IMR-90 (cell line): ENCODE measurements at regions not wholly inside any gene's neighbourhood (a gene's known extent, or its start where the extent isn't known, plus 50 kb on each side); places are given as distances from the start of the nearest gene placed in this dataset.

Source experiments
- ATAC-seq: fragments of 200-7000 bp; cut with Tn5 transposase; 2 replicates; pipeline ENCODE4 v1.9.1; 2020; ENCODE audit warnings: low read depth, mild to moderate bottlenecking, moderate library complexity
- BruUV-seq: library from RNA; stranded (reverse); fragments of 400-500 nt; replicated peaks from 2 replicates; lab custom pipeline; 2021; lab: Mats Ljungman, UMichigan
- CTCF ChIA-PET: fragments of 300-600 bp; formaldehyde crosslinking; extraction: SDS; loops from one replicate; lab custom pipeline; 2021; ENCODE audit warnings: antibody characterized with exemption; lab: Yijun Ruan, JAX
- POLR2A ChIA-PET: fragments of 300-600 bp; sonication (Branson Sonifier 250); formaldehyde crosslinking; loops from one replicate; lab custom pipeline; 2022; ENCODE audit warnings: antibody characterized with exemption; ENCODE audit not compliant: unreplicated experiment; lab: Charles Lee
- DNase-seq: peaks from one replicate; pipeline ENCODE4 v3.0.0; 2013
- H2AFZ ChIP-seq: replicated peaks from 2 replicates; pipeline ENCODE3; 2013; ENCODE audit warnings: low read length, mild to moderate bottlenecking; ENCODE audit not compliant: poor library complexity
- H2AK5ac ChIP-seq: 2 replicates; pipeline ENCODE4 v1.6.1; 2013; ENCODE audit warnings: low read depth, low read length, inconsistent platforms
- H2AK9ac ChIP-seq: replicated peaks from 2 replicates; pipeline ENCODE3; 2013; ENCODE audit warnings: mild to moderate bottlenecking, low read depth, low read length, moderate library complexity; ENCODE audit not compliant: poor library complexity
- H2BK120ac ChIP-seq: 2 replicates; pipeline ENCODE4 v1.6.1; 2013; ENCODE audit warnings: low read depth, low read length, inconsistent platforms
- H2BK15ac ChIP-seq: 3 replicates; pipeline ENCODE4 v1.6.1; 2013; ENCODE audit warnings: low read depth, low read length, inconsistent platforms
- H2BK20ac ChIP-seq: 2 replicates; pipeline ENCODE4 v1.6.1; 2013; ENCODE audit warnings: low read depth, mild to moderate bottlenecking, inconsistent platforms, low read length, moderate library complexity
- H2BK5ac ChIP-seq: 2 replicates; pipeline ENCODE4 v1.6.1; 2013; ENCODE audit warnings: mild to moderate bottlenecking, low read depth, low read length, inconsistent platforms; ENCODE audit not compliant: poor library complexity, severe bottlenecking
- H3K14ac ChIP-seq: replicated peaks from 2 replicates; pipeline ENCODE4 v1.6.1; 2013; ENCODE audit warnings: low read depth, low read length, inconsistent platforms
- H3K18ac ChIP-seq: 2 replicates; pipeline ENCODE4 v1.6.1; 2013; ENCODE audit warnings: low read depth, low read length, control low read depth
- H3K23ac ChIP-seq: 2 replicates; pipeline ENCODE4 v1.6.1; 2013; ENCODE audit warnings: low read depth, low read length, inconsistent platforms
- H3K27ac ChIP-seq: 2 replicates; pipeline ENCODE4 v1.5.1; 2013; ENCODE audit warnings: mild to moderate bottlenecking, control low read depth, low read length; ENCODE audit not compliant: insufficient read depth
- H3K27me3 ChIP-seq: 2 replicates; pipeline ENCODE4 v1.6.1; 2013; ENCODE audit warnings: low read length; ENCODE audit not compliant: control insufficient read depth, insufficient read depth
- H3K36me3 ChIP-seq: 2 replicates; pipeline ENCODE4 v1.6.1; 2013; ENCODE audit warnings: low read length, mixed read lengths; ENCODE audit not compliant: control insufficient read depth, insufficient read depth
- H3K4ac ChIP-seq: 2 replicates; pipeline ENCODE4 v1.6.1; 2013; ENCODE audit warnings: low read depth, low read length, inconsistent platforms
- H3K4me1 ChIP-seq: 2 replicates; pipeline ENCODE4 v1.6.1; 2013; ENCODE audit warnings: low read length, mixed read lengths; ENCODE audit not compliant: control insufficient read depth, insufficient read depth
- H3K4me2 ChIP-seq: 2 replicates; pipeline ENCODE4 v1.6.1; 2013; ENCODE audit warnings: low read depth, mild to moderate bottlenecking, control low read depth, low read length, moderate library complexity
- H3K4me3 ChIP-seq: 2 replicates; pipeline ENCODE4 v1.5.1; 2013; ENCODE audit warnings: low read depth, mild to moderate bottlenecking, control low read depth, low read length, moderate library complexity; ENCODE audit not compliant: insufficient read depth
- H3K56ac ChIP-seq: 2 replicates; pipeline ENCODE4 v1.6.1; 2013; ENCODE audit warnings: low read length, inconsistent platforms; ENCODE audit not compliant: insufficient read depth; ENCODE audit errors: extremely low read depth
- H3K79me1 ChIP-seq, 2 experiments: 2 replicates each; pipeline ENCODE4 v1.6.1; 2013; ENCODE audit warnings: low read length in 2 of 2, inconsistent platforms in 1 of 2, low read depth in 1 of 2
- H3K9ac ChIP-seq: 2 replicates; pipeline ENCODE4 v1.6.1; 2013; ENCODE audit warnings: low read depth, low read length, control low read depth
- H3K9me1 ChIP-seq: 2 replicates; pipeline ENCODE4 v1.6.1; 2013; ENCODE audit warnings: low read length, inconsistent platforms; ENCODE audit not compliant: insufficient read depth
- H3K9me3 ChIP-seq: 2 replicates; pipeline ENCODE4 v1.6.1; 2013; ENCODE audit warnings: low read length; ENCODE audit not compliant: control insufficient read depth, insufficient read depth
- H4K20me1 ChIP-seq: 2 replicates; pipeline ENCODE4 v1.6.1; 2013; ENCODE audit warnings: low read length, inconsistent platforms; ENCODE audit not compliant: insufficient read depth
- H4K5ac ChIP-seq: 2 replicates; pipeline ENCODE4 v1.6.1; 2013; ENCODE audit warnings: mild to moderate bottlenecking, low read depth, low read length, control low read depth
- H4K8ac ChIP-seq, 2 experiments: 2 replicates each; pipeline ENCODE4 v1.6.1; 2013; ENCODE audit warnings: low read depth in 2 of 2, low read length in 2 of 2, control low read depth in 1 of 2, inconsistent platforms in 1 of 2
- H4K91ac ChIP-seq: 2 replicates; pipeline ENCODE4 v1.6.1; 2013; ENCODE audit warnings: low read depth, low read length, inconsistent platforms; ENCODE audit not compliant: insufficient read depth
- CEBPB ChIP-seq: IDR thresholded peaks from 2 replicates; pipeline ENCODE4 v1.6.1; 2012; ENCODE audit warnings: low read depth, low read length, improper control_type of control experiment
- FOS ChIP-seq: fragments of 150-350 bp; IDR thresholded peaks from 2 replicates; pipeline ENCODE4 v1.6.1; 2016; ENCODE audit warnings: low read depth, low read length
- WGBS, 2 experiments: methylation state at CpG; one replicate each; pipeline versions ENCODE4 v1.1.5 to v1.1.7; 2013; ENCODE audit warnings: missing lambda C conversion rate in 2 of 2; ENCODE audit not compliant: insufficient read length in 1 of 2; ENCODE audit errors: extremely low coverage in 2 of 2; 5-methylcytosine and 5-hydroxymethylcytosine counted together
- dilution Hi-C: fragments of 300-500 bp; cut with HindIII; formaldehyde crosslinking; loops from one replicate; pipeline ENCODE4 v1.14.3; 2018; ENCODE audit warnings: low sequenced_read_pairs; ENCODE audit not compliant: unreplicated experiment
- in situ Hi-C: fragments of 300-500 bp; cut with MboI; formaldehyde crosslinking; loops from 3 replicates; pipeline ENCODE4 v1.14.3; 2019; ENCODE audit warnings: low sequenced_read_pairs, inconsistent platforms, mixed read lengths
- intact Hi-C: fragments of 100-400 bp; cut with micrococcal nuclease; formaldehyde crosslinking; loops from 2 replicates; pipeline ENCODE4 v1.10.0; 2022

GRCh38 chr11:33959855-33960400 is 68.1 kb upstream of the LMO2 start:
- Histone ChIP-seq H3K36me3 (no peaks in the 10 kb centered on the region), H2AK9ac (no peak overlapping the region), H2BK15ac (no peak overlapping the region), H3K79me1 (no peaks in the 10 kb centered on the region), H3K9ac (no peak overlapping the region), H3K4me1 (no peaks in the 10 kb centered on the region), H2BK5ac (no peak overlapping the region), H4K91ac (no peak overlapping the region), H3K14ac (no peak overlapping the region), H4K5ac (no peak overlapping the region), H2AK5ac (no peak overlapping the region), H3K23ac (no peak overlapping the region), H2BK20ac (no peak overlapping the region), H3K27ac (no peak overlapping the region), H4K8ac (no peak overlapping the region), H3K27me3 (peaks cover 33% of the 10 kb centered on the region), H4K20me1 (no peaks in the 10 kb centered on the region), H3K18ac (no peak overlapping the region), H3K9me1 (no peaks in the 10 kb centered on the region), H3K4ac (no peak overlapping the region), H3K9me3 (no peaks in the 10 kb centered on the region), H2AFZ (no peak overlapping the region), H2BK120ac (no peak overlapping the region), H3K4me3 (no peak overlapping the region), H3K4me2 (no peak overlapping the region), H3K56ac (no peak overlapping the region)
- BruUV-seq, result no TSS peak
- ChIA-PET POLR2A (no interaction called here), CTCF (interaction anchor here (1.3 kb wide), 1 partner anchor 11 kb away, joined by 4 read pairs; no protein-coding TSS in a partner anchor)
- ATAC-seq (no peak), DNase-seq (no peak)
- TF ChIP-seq FOS, result no peak
- peak; percentile 52; the same call in 1 of the 2 replicates for TF ChIP-seq CEBPB
- in situ Hi-C loops (no loop called here), intact Hi-C loops (loop anchor here (5.0 kb wide), 1 partner anchor 88 kb away; no protein-coding TSS in a partner anchor), dilution Hi-C loops (no loop called here)
- WGBS, 2 experiments, result no CpG with 5 or more reads among the region's 3 CpGs
